Left ventricle myocardium superior (tissue), 1 donor: ENCODE measurements at regions not wholly inside any gene's neighbourhood (a gene's known extent, or its start where the extent isn't known, plus 50 kb on each side); places are given as distances from the start of the nearest gene placed in this dataset.
A peak's percentile ranks its signal among the peaks of the same experiment; 100 is the strongest.

Source experiments
- ATAC-seq: fragments of 200-7000 bp; cut with Tn5 transposase; one replicate; pipeline ENCODE4 v1.9.1; 2020; ENCODE audit warnings: mild to moderate bottlenecking, moderate library complexity
- DNase-seq: peaks from one replicate; pipeline ENCODE4 v3.0.0-alpha.2; 2020
- intact Hi-C: fragments of 100-400 bp; cut with micrococcal nuclease; formaldehyde crosslinking; loops from one replicate; pipeline ENCODE4 v1.11.0; 2022
- donor health status: DM: no; HTN: yes; CAD: no; lungs with severe emphysema.

- no peak for ATAC-seq
- DNase-seq: no peak
- intact Hi-C loops: no loop called here
These were observed 138.0 kb upstream of the P2RY1 start for GRCh38 chr3:152696962-152697361.

GRCh38 chr3:152703245-152703890 is 131.6 kb upstream of the P2RY1 start:
- DNase-seq (no peak), ATAC-seq (no peak)
- intact Hi-C loops: no loop called here

GRCh38 chr3:152706991-152707713 is 127.8 kb upstream of the P2RY1 start:
- intact Hi-C loops: no loop called here
- no peak for ATAC-seq
- DNase-seq: no peak

GRCh38 chr3:152709659-152710058 is 125.3 kb upstream of the P2RY1 start:
- intact Hi-C loops: no loop called here
- ATAC-seq (no peak), DNase-seq (no peak)

- no peak for ATAC-seq
- DNase-seq: no peak
- intact Hi-C loops: no loop called here
These were observed 124.4 kb upstream of the P2RY1 start for GRCh38 chr3:152710549-152710948.

- ATAC-seq (no peak), DNase-seq (no peak)
- intact Hi-C loops: no loop called here
These were observed 120.9 kb upstream of the P2RY1 start for GRCh38 chr3:152713989-152714388.

GRCh38 chr3:152714507-152714906 is 120.4 kb upstream of the P2RY1 start:
- intact Hi-C loops: no loop called here
- DNase-seq (no peak), ATAC-seq (no peak)

- intact Hi-C loops: no loop called here
- DNase-seq: no peak
- no peak for ATAC-seq
These were observed 117.7 kb upstream of the P2RY1 start for GRCh38 chr3:152717252-152717651.

- DNase-seq: no peak
- ATAC-seq: no peak
- intact Hi-C loops: no loop called here
These were observed 116.1 kb upstream of the P2RY1 start for GRCh38 chr3:152718810-152719209.

- ATAC-seq (no peak), DNase-seq (no peak)
- intact Hi-C loops: no loop called here
These were observed 115.7 kb upstream of the P2RY1 start for GRCh38 chr3:152719264-152719663.

- intact Hi-C loops: no loop called here
- no peak for DNase-seq
These were observed 113.8 kb upstream of the P2RY1 start for GRCh38 chr3:152720951-152721718.

GRCh38 chr3:152724270-152724669 is 110.7 kb upstream of the P2RY1 start:
- no peak for ATAC-seq
- intact Hi-C loops: no loop called here
- DNase-seq: no peak

More at GRCh38 chr3:152720951-152721718, 113.8 kb upstream of the P2RY1 start:
- ATAC-seq: no peak

GRCh38 chr3:152728231-152728980 is 106.5 kb upstream of the P2RY1 start:
- no peak for ATAC-seq
- no peak for DNase-seq
- intact Hi-C loops: no loop called here

- DNase-seq: no peak
These were observed 105.0 kb upstream of the P2RY1 start for GRCh38 chr3:152729906-152730305.

GRCh38 chr3:152731511-152731910 is 103.4 kb upstream of the P2RY1 start:
- DNase-seq (no peak), ATAC-seq (no peak)
- intact Hi-C loops: no loop called here

More at GRCh38 chr3:152729906-152730305, 105.0 kb upstream of the P2RY1 start:
- intact Hi-C loops: no loop called here
- ATAC-seq: no peak

GRCh38 chr3:152733584-152734119 is 101.3 kb upstream of the P2RY1 start:
- no peak for DNase-seq
- intact Hi-C loops: no loop called here
- no peak for ATAC-seq

- intact Hi-C loops: no loop called here
- no peak for DNase-seq
- ATAC-seq: peak; percentile 50
These were observed 97.7 kb upstream of the P2RY1 start for GRCh38 chr3:152737021-152737908.

- intact Hi-C loops: no loop called here
- no peak for DNase-seq
- ATAC-seq: no peak
These were observed 96.3 kb upstream of the P2RY1 start for GRCh38 chr3:152738656-152739055.
